OCI-M2 (cell line): ENCODE measurements at regions not wholly inside any gene's neighbourhood (a gene's known extent, or its start where the extent isn't known, plus 50 kb on each side); places are given as distances from the start of the nearest gene placed in this dataset.
"Not testable (repeated sequence)": the region's sequence is repeated elsewhere in the genome, so short reads cannot be mapped to it uniquely, and the experiment has no call there.

Experiments
- DNase-seq: peaks from one replicate; lab custom pipeline; 2025; ENCODE audit not compliant: unreplicated experiment; lab: John Stamatoyannopoulos, UW

DNA sequence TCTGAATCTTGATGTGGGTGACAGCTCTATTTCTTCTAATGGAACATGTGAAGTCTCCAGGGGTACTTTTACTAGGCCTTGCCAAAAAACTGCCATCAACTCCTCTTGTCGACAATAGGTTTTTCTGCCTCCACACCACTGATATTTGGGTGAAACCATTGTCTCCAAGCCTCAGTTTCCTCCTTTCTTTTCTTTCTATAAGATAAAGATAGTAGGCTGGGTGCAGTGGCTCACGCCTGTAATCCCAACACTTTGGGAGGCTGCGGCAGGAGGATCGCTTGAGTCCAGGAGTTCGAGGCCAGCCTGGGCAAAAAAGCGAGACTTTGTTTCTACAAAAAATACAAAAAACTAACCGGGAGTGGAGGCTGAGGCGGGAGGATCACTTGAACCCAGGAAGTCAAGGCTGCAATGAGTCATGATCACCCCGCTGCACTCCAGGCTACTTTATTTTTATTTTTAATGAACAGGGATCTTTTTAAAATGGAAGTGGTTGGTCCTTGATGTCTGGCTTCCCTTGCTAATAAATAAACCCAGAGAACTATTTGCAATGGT lies 159.9 kb upstream of the TNFAIP3 start:
- DNase-seq, result no peak

DNA sequence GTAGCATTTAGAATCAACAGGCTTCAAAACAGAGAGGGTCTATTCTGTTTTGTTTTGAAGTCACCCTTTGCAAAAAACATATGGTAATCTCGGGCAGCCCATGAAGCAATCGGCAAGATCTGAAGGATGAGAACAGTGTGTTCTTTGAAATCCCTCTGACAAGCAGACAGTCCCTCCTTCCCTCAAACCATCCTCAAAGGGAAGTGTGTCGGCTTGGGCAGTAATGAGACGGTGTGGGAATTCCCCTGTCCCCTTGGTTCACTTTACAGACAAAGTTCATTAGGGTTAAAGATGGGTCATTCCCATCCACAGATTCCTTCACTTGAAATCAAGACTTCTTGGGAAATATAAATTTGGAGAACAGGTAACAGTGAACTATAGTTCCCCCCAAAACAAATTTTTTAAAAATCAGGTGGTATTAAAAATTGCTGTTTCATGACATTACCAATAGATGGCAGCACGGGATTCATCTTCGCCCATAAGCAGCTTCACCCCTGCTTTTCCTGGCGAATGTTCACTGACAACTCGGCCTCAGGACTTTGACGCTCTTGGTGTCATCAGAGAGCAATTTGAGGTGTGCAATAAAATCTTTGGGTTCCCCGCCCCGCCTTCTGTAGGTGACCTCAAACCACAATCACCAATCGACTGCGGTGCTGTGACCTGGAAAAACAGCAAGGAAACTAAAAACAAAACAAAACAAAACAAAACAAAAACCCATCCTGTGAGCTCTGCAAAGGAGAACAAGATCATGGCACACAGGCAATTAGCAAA lies 159.3 kb upstream of the TNFAIP3 start:
- DNase-seq, result no peak

DNA sequence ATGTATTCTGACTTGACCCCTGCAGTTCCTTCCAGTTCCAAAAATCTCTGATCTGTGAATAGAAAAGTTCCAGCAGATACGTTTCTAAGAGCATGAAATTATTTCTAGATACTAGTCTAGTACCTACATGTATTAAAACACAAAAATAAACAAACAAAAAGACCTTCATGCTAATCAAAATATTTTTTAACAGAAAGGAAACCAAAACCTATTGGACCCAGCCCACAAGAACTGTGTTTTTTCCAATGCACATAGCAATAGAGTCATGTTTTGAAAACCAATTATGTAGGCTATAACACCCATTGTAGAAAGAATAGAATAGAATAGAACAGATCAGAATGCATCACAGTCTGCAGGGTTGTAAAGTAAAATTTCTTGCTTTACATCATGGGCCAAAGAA lies 158.6 kb upstream of the TNFAIP3 start:
- no peak for DNase-seq

DNA sequence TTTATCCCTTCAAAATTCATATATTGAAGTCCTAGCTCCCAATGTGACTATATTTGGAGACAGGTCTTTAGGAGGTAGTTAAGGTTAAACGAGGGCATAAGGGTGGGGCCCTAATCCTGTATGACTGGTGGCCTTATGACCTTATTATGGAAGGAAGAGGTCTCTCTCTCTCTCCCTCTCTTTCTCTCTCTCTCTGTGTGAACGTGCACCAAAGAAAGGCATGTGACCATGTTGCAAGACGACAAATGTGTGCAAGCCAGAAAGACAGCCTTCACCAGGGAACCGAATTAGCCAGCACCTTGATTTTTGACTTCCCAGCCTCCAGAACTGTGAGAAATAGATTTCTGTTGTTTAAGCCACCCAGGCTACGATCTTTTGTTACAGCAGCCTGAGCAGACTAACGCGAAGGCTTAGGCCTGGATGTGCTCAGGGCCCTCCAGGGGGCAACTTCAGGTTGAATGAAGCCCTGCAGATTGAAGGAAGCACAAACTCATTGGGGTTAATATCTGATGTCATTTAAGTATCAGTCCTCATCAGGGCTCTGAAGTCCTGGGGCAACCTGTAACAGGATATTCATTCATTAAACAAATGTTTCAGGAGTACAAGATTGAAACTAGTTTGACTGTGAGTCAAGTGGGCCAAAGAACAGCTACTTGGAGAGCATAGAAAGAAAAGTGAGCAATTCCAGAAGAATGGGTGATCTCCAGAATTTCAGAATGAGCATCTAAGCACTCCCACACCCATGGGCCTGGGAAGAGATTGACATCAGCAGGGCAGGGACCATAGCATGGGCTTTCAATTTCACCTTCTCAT lies 157.4 kb upstream of the TNFAIP3 start:
- DNase-seq, result no peak

DNA sequence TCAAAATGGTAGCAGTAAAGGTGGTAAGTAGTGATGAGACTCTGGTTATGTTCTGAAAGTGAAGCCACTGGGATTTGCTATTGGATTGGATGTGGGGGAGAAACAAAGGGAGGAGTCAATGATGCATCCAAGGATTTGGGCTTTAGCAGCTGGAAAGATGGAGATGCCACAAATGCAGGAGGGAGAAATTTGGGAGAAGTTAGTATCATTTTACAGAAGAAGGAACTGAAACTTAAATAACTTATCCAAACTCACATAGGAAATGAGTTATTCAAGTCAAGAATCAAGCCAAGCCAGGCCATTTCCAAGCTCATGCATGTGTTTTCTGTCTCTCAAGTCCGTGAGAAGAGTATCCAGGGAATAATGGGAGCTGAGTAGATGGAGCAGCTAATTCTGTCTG lies 155.1 kb upstream of the TNFAIP3 start:
- no peak for DNase-seq

DNA sequence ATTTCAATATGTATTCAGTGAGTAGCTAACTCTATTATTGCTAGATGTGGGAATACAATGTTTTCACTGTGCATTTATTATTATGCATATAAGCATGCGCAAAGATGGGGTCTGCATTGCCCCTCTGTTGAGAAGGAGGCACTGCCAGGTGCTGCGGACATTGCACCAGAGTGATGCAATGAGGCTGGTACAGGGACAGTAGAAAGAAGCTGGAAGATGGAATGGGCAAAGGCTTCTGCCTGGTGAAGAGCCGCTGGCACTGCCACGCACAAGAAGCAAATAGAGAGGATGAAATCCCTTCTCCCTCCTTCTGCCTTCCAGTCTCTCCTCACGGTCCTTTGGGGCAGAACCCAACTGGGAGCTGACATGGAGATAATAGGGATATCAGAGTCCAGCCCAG lies 154.5 kb upstream of the TNFAIP3 start:
- no peak for DNase-seq

DNA sequence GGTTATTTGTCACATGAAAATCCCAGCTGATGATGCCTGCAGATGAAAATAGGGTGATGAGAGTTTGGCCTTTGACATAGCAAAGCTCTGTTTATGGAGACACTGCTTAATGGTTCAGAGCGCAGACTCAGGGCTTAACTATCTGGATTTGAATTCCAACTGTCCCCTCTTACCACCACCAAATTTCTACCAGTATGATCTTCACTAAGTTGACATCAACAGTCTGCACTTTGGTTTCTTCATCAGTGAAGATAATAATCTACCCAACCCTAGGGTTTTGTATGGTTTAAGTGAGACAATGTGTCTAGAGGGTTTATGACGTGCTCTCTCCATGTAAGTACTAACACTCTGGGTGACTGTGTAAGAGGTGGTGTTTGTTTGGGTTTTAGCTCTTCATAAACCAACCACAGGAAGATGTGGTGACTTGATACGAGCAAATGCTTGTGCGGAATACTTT lies 151.4 kb upstream of the TNFAIP3 start:
- no peak for DNase-seq

DNA sequence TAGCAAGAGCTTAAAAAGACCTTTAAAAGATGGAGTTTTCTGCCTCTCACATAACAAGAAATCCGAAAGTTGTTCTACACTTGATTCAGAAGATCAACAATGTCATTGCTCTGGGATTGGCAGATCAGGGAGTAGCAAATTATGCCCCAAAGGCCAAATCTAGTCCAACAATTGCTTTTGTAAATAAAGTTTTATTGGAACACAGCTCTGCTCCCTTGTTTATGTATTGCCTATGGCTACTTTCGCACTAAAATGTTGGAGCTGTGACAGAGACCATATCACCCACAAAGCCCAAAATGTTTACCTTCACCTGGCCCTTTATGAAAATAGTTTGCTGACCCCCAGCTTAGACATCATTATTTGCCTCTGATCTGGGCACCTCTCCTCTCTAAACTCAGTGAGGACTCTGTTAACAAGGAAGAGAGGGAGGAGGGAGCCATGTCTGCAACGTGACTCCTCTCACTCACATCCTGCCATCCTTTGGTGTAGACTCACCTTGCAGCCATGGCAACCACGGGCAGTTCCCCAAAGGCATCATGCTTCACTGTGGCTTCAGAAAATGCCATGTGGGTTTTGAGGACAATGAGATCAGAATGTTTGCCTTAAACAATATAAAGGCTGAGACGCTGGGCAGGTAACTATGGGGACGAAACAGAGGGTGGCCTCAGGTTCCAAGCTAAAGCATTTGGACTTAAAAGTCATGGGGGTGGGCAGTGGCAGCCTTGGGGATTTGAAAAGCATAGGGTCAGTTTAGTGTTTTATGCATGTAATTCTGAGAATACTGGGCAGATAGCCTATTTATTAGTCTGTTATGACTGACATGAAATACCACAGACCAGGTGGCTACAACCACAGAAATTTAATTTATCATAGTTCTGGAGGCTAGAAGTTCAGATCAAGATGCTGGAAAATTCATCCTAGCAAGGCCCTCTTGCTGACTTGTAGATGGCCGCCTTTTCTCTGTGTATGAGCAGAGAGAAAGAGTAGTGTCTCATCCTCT lies 149.7 kb upstream of the TNFAIP3 start:
- no peak for DNase-seq

DNA sequence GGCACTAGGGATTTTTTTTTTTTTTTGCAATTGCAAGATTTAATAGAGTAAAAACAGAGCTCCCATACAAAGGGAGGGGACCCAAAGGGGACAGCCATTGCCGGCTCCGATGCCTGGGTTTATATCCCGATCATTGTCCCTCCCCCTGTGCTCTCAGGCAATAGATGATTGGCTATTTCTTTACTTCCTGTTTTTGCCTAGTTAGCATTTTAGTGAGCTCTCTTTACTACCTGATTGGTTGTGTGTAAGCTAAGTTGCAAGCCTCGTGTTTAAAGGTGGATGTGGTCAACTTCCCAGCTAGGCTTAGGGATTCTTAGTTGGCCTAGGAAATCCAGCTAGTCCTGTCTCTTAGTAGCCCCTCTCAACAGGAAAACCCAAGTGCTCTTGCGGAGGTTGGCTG lies 148.2 kb upstream of the TNFAIP3 start:
- DNase-seq, result not testable (repeated sequence)

DNA sequence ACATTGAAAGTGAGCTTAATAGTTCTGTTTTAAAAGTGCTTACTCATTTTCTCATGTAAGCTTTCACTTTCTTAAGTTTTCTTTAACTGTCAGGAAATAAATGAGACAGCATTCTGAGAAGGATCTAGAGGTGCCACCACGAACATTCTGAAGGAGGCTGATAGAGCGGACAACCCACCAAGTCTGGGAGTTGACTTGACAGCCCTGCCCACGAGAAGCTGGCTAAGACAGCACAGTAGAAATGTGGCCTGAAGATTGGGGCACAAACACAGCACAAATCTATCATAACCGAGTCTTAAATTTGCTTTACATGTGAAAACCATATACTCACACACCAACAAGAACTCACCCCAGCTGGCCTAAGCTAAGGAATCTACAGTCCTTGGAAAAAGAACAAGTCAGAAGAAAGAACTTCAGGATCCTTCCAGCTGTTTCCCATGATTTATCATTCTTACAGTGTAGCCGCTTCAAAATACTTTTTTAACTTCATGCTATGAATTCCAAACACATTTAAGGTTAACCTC lies 144.2 kb upstream of the TNFAIP3 start:
- DNase-seq, result no peak

DNA sequence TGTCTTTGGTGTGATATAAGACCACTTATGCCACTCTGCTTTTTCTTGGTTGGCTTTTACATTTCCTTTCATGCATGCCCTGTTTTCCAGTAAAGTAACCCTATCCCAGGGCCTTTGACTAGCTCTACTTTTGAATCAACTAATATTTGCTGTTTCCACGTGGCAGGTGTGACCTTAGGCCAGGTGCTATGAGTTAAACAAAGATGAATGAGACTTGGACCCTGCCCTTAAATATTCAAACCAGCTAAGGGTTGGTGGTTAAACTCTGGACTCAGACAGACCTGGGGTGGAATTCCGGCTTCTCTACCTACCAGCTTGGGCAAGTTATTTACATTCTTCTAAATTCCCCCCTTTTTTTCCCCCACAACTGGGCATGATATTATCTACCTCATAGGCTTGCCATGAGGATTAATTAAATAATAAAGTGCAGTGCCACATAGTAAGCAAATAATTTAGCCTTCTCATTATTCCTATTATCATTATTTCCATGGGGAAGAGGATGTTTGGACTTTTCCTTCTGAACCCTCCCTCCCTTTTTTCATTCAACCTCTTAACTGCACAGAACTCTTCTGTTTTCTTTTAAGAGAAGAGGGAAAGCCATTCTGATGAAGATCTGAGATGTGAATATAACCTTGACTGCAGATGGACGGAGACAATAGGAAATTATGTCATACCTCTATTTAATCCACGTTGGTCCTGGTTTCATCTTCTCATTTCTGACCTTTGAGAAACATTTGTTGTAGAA lies 143.6 kb upstream of the TNFAIP3 start:
- DNase-seq, result no peak

DNA sequence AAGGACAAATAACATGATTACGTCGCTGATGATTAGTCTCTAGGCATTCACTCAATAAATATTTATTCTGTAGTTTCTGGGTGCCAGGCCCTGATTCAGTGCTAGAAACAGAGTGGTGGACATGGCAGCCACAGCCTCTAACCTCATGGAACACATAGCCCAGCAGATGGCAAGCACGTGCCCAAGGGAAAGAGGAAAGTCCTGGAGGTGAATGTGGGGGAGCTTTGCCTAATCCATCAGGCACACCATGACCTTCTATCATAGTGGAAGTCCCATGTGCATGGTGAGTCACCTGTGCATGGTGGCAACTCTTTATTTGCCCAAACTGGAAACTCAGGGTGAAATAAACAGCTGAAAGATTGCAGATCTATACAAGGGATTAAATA lies 143.0 kb upstream of the TNFAIP3 start:
- no peak for DNase-seq

DNA sequence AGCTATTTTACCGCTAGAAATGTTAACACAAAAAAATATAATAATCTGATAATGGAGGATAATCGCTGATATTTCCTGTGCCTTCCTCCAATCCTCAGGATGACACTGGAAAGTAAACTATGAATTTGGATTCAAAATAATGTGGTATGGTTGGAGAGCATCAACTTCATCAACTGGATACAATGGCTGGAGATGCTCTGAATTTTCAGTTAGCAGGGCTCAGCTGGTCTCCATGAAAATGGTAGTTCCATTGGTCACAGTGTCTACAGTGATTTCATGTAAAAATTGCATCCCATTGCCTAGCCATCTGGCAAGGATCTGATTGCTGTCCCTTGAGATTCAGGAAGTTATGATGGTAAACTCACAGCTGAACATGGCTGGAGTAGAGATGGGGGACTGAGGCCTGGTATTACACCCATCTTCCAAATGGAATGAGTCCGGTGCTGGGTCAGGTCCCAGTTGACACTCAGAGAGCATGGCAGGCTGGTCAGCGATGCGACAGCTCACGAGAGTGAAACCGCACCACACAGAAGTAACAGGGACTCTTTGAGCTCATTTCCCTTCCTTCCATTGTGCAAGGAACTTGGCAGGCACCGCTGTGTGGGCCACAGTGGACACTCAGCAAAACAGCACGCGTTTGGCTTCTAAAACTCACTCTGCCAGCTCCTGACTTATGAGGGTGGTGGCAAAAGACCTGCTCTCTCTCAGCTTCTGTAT lies 142.4 kb upstream of the TNFAIP3 start:
- DNase-seq, result no peak

DNA sequence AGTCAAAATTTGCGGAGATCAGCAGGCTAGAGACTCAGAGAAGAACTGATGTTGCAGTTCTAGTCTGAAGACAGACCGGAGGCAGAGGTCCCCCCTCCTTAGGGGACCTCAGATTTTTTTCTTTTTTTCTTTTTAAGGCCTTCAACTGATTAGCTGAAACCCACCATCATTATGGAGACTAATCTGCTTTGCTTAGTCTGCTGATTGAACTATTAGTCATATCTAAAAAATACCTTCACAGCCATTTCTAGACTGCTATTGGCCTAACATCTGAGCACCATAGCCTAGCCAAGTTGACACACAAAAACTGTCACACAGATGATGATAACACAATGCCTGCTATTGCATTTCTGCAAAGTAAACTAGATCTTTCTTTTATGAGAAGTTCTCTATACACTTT lies 141.1 kb upstream of the TNFAIP3 start:
- DNase-seq, result no peak

DNA sequence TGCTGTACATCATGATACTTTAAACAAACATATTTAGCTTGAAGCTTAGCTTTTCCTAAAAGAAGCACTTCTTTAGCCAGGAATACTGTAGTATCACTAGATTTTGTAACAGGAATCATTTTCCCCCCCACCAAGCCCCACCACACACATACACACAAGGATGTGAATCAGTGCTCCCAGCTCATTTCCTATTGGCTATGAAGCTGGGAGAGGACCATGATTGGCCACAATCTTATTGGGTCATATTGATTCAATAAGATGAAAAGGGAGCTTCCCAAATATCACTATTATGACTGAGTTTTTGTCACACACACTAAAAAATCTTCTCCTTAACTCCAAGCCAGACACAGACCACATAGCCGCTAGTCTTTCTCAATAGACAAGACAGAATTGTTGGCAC lies 140.5 kb upstream of the TNFAIP3 start:
- DNase-seq, result no peak

DNA sequence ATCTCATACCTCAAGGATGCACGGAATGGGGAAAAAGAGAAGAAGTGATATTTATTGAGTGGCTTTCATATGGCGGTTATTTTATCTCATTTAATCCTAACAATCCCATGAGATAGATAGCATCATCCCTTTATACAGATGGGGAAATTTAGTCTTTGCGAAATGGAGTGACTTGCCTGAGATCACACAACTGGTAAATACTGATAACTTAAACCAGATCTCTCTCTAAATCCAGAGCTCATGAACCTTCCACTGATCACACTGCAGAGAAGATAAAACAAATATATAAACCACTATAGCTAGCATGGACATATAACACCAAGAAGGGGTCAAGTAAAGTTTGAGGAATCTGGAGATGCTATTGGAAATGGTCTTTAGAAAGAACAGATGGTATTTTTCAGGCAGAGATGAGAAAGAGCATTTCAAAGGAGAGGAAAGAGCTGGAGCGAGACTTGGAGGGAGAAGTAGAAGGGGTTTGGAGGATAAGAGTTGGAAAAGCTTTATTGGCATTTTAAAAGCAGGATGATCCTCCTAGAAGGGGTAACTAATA lies 139.8 kb upstream of the TNFAIP3 start:
- DNase-seq, result no peak

DNA sequence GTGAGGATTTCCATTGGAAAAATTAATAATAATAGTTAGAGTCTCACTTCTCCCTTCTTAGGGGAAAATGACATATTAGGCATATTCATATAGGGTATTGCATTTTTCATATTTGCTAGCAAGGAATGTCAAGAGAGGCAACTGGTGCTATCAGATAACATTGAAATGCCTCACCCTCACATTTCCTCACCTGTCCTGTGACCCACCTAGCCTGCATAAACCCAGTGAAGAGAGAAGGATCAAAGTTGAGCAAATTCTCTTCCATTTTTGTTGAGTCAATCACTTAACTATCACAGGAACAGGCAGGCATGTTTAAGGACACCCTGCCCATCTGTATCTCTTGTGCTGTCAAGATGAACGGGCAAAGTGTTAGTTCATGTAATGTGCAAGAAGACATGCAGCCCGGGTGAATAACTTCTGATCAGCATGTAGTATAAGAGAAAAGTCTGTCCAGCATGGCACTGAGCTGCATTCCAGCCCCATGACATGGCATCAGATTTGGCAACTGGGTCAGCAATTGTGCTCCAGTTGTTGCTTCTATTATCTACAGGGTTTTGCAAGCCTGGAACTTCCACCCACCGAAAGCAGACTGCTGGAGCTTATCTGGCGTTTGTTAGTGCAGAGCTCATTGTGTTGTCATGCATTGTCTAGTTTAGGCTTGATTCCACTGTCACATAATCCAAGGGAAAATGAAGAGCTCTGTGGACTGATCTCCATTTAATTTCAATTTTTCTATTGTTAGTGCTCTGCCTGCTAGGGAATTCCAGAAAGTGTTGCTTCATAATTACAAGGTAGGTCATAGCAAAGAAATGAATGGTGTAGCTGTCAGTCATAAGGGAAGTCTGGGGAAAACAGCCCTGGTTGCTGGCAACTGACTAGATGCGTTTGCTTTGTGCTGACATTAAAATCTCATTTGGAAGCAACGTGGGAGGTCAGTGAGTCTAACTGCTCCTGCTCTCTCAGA lies 138.4 kb upstream of the TNFAIP3 start:
- no peak for DNase-seq
